IMR-90 (cell line): ENCODE measurements at regions not wholly inside any gene's neighbourhood (a gene's known extent, or its start where the extent isn't known, plus 50 kb on each side); places are given as distances from the start of the nearest gene placed in this dataset.

Experiments used
- ATAC-seq: fragments of 200-7000 bp; cut with Tn5 transposase; 2 replicates; pipeline ENCODE4 v1.9.1; 2020; ENCODE audit warnings: low read depth, mild to moderate bottlenecking, moderate library complexity
- BruUV-seq: library from RNA; stranded (reverse); fragments of 400-500 nt; replicated peaks from 2 replicates; lab custom pipeline; 2021; lab: Mats Ljungman, UMichigan
- CTCF ChIA-PET: fragments of 300-600 bp; formaldehyde crosslinking; extraction: SDS; loops from one replicate; lab custom pipeline; 2021; ENCODE audit warnings: antibody characterized with exemption; lab: Yijun Ruan, JAX
- POLR2A ChIA-PET: fragments of 300-600 bp; sonication (Branson Sonifier 250); formaldehyde crosslinking; loops from one replicate; lab custom pipeline; 2022; ENCODE audit warnings: antibody characterized with exemption; ENCODE audit not compliant: unreplicated experiment; lab: Charles Lee
- DNase-seq: peaks from one replicate; pipeline ENCODE4 v3.0.0; 2013
- H2AFZ ChIP-seq: replicated peaks from 2 replicates; pipeline ENCODE3; 2013; ENCODE audit warnings: low read length, mild to moderate bottlenecking; ENCODE audit not compliant: poor library complexity
- H2AK5ac ChIP-seq: 2 replicates; pipeline ENCODE4 v1.6.1; 2013; ENCODE audit warnings: low read depth, low read length, inconsistent platforms
- H2AK9ac ChIP-seq: replicated peaks from 2 replicates; pipeline ENCODE3; 2013; ENCODE audit warnings: mild to moderate bottlenecking, low read depth, low read length, moderate library complexity; ENCODE audit not compliant: poor library complexity
- H2BK120ac ChIP-seq: 2 replicates; pipeline ENCODE4 v1.6.1; 2013; ENCODE audit warnings: low read depth, low read length, inconsistent platforms
- H2BK15ac ChIP-seq: 3 replicates; pipeline ENCODE4 v1.6.1; 2013; ENCODE audit warnings: low read depth, low read length, inconsistent platforms
- H2BK20ac ChIP-seq: 2 replicates; pipeline ENCODE4 v1.6.1; 2013; ENCODE audit warnings: low read depth, mild to moderate bottlenecking, inconsistent platforms, low read length, moderate library complexity
- H2BK5ac ChIP-seq: 2 replicates; pipeline ENCODE4 v1.6.1; 2013; ENCODE audit warnings: mild to moderate bottlenecking, low read depth, low read length, inconsistent platforms; ENCODE audit not compliant: poor library complexity, severe bottlenecking
- H3K14ac ChIP-seq: replicated peaks from 2 replicates; pipeline ENCODE4 v1.6.1; 2013; ENCODE audit warnings: low read depth, low read length, inconsistent platforms
- H3K18ac ChIP-seq: 2 replicates; pipeline ENCODE4 v1.6.1; 2013; ENCODE audit warnings: low read depth, low read length, control low read depth
- H3K23ac ChIP-seq: 2 replicates; pipeline ENCODE4 v1.6.1; 2013; ENCODE audit warnings: low read depth, low read length, inconsistent platforms
- H3K27ac ChIP-seq: 2 replicates; pipeline ENCODE4 v1.5.1; 2013; ENCODE audit warnings: mild to moderate bottlenecking, control low read depth, low read length; ENCODE audit not compliant: insufficient read depth
- H3K27me3 ChIP-seq: 2 replicates; pipeline ENCODE4 v1.6.1; 2013; ENCODE audit warnings: low read length; ENCODE audit not compliant: control insufficient read depth, insufficient read depth
- H3K36me3 ChIP-seq: 2 replicates; pipeline ENCODE4 v1.6.1; 2013; ENCODE audit warnings: low read length, mixed read lengths; ENCODE audit not compliant: control insufficient read depth, insufficient read depth
- H3K4ac ChIP-seq: 2 replicates; pipeline ENCODE4 v1.6.1; 2013; ENCODE audit warnings: low read depth, low read length, inconsistent platforms
- H3K4me1 ChIP-seq: 2 replicates; pipeline ENCODE4 v1.6.1; 2013; ENCODE audit warnings: low read length, mixed read lengths; ENCODE audit not compliant: control insufficient read depth, insufficient read depth
- H3K4me2 ChIP-seq: 2 replicates; pipeline ENCODE4 v1.6.1; 2013; ENCODE audit warnings: low read depth, mild to moderate bottlenecking, control low read depth, low read length, moderate library complexity
- H3K4me3 ChIP-seq: 2 replicates; pipeline ENCODE4 v1.5.1; 2013; ENCODE audit warnings: low read depth, mild to moderate bottlenecking, control low read depth, low read length, moderate library complexity; ENCODE audit not compliant: insufficient read depth
- H3K56ac ChIP-seq: 2 replicates; pipeline ENCODE4 v1.6.1; 2013; ENCODE audit warnings: low read length, inconsistent platforms; ENCODE audit not compliant: insufficient read depth; ENCODE audit errors: extremely low read depth
- H3K79me1 ChIP-seq, 2 experiments: 2 replicates each; pipeline ENCODE4 v1.6.1; 2013; ENCODE audit warnings: low read length in 2 of 2, inconsistent platforms in 1 of 2, low read depth in 1 of 2
- H3K9ac ChIP-seq: 2 replicates; pipeline ENCODE4 v1.6.1; 2013; ENCODE audit warnings: low read depth, low read length, control low read depth
- H3K9me1 ChIP-seq: 2 replicates; pipeline ENCODE4 v1.6.1; 2013; ENCODE audit warnings: low read length, inconsistent platforms; ENCODE audit not compliant: insufficient read depth
- H3K9me3 ChIP-seq: 2 replicates; pipeline ENCODE4 v1.6.1; 2013; ENCODE audit warnings: low read length; ENCODE audit not compliant: control insufficient read depth, insufficient read depth
- H4K20me1 ChIP-seq: 2 replicates; pipeline ENCODE4 v1.6.1; 2013; ENCODE audit warnings: low read length, inconsistent platforms; ENCODE audit not compliant: insufficient read depth
- H4K5ac ChIP-seq: 2 replicates; pipeline ENCODE4 v1.6.1; 2013; ENCODE audit warnings: mild to moderate bottlenecking, low read depth, low read length, control low read depth
- H4K8ac ChIP-seq, 2 experiments: 2 replicates each; pipeline ENCODE4 v1.6.1; 2013; ENCODE audit warnings: low read depth in 2 of 2, low read length in 2 of 2, control low read depth in 1 of 2, inconsistent platforms in 1 of 2
- H4K91ac ChIP-seq: 2 replicates; pipeline ENCODE4 v1.6.1; 2013; ENCODE audit warnings: low read depth, low read length, inconsistent platforms; ENCODE audit not compliant: insufficient read depth
- BHLHE40 ChIP-seq: fragments of 150-350 bp; IDR thresholded peaks from 2 replicates; pipeline ENCODE4 v1.6.1; 2016; ENCODE audit warnings: mild to moderate bottlenecking, low read depth, low read length
- CEBPB ChIP-seq: IDR thresholded peaks from 2 replicates; pipeline ENCODE4 v1.6.1; 2012; ENCODE audit warnings: low read depth, low read length, improper control_type of control experiment
- CHD1 ChIP-seq: IDR thresholded peaks from 2 replicates; pipeline ENCODE4 v1.6.1; 2012; ENCODE audit warnings: low read depth, low read length, improper control_type of control experiment
- CTCF ChIP-seq: conservative IDR thresholded peaks from 2 replicates; pipeline ENCODE4 v1.5.1; 2012; ENCODE audit warnings: mild to moderate bottlenecking, low read depth, low read length, improper control_type of control experiment
- MAFK ChIP-seq: IDR thresholded peaks from 2 replicates; pipeline ENCODE4 v1.6.1; 2012; ENCODE audit warnings: low read depth, low read length, improper control_type of control experiment
- MAZ ChIP-seq: IDR thresholded peaks from 2 replicates; pipeline ENCODE4 v1.6.1; 2012; ENCODE audit warnings: low read depth, mild to moderate bottlenecking, low read length, improper control_type of control experiment, moderate library complexity, borderline replicate concordance
- MXI1 ChIP-seq: IDR thresholded peaks from 2 replicates; pipeline ENCODE4 v1.6.1; 2012; ENCODE audit warnings: low read depth, mild to moderate bottlenecking, low read length, moderate library complexity, borderline replicate concordance
- NFE2L2 ChIP-seq: fragments of 150-350 bp; IDR thresholded peaks from 2 replicates; pipeline ENCODE4 v1.6.1; 2016; ENCODE audit warnings: low read depth, mild to moderate bottlenecking, low read length
- POLR2A ChIP-seq: IDR thresholded peaks from 2 replicates; pipeline ENCODE4 v1.6.1; 2012; ENCODE audit warnings: mild to moderate bottlenecking, low read depth, low read length
- RAD21 ChIP-seq: IDR thresholded peaks from 2 replicates; pipeline ENCODE4 v1.6.1; 2012; ENCODE audit warnings: low read length, improper control_type of control experiment
- RCOR1 ChIP-seq: IDR thresholded peaks from 2 replicates; pipeline ENCODE4 v1.6.1; 2012; ENCODE audit warnings: mild to moderate bottlenecking, low read length, improper control_type of control experiment; ENCODE audit not compliant: insufficient replicate concordance
- SMC3 ChIP-seq: fragments of 150-350 bp; IDR thresholded peaks from 2 replicates; pipeline ENCODE4 v1.6.1; 2016; ENCODE audit warnings: low read depth, mild to moderate bottlenecking, antibody characterized with exemption, low read length, moderate library complexity
- USF2 ChIP-seq: fragments of 150-350 bp; IDR thresholded peaks from 2 replicates; pipeline ENCODE4 v1.6.1; 2017; ENCODE audit warnings: mild to moderate bottlenecking, antibody characterized with exemption, low read length, low read depth
- WGBS, 2 experiments: methylation state at CpG; one replicate each; pipeline versions ENCODE4 v1.1.5 to v1.1.7; 2013; ENCODE audit warnings: missing lambda C conversion rate in 2 of 2; ENCODE audit not compliant: insufficient read length in 1 of 2; ENCODE audit errors: extremely low coverage in 2 of 2; 5-methylcytosine and 5-hydroxymethylcytosine counted together
- dilution Hi-C: fragments of 300-500 bp; cut with HindIII; formaldehyde crosslinking; loops from one replicate; pipeline ENCODE4 v1.14.3; 2018; ENCODE audit warnings: low sequenced_read_pairs; ENCODE audit not compliant: unreplicated experiment
- in situ Hi-C: fragments of 300-500 bp; cut with MboI; formaldehyde crosslinking; loops from 3 replicates; pipeline ENCODE4 v1.14.3; 2019; ENCODE audit warnings: low sequenced_read_pairs, inconsistent platforms, mixed read lengths
- intact Hi-C: fragments of 100-400 bp; cut with micrococcal nuclease; formaldehyde crosslinking; loops from 2 replicates; pipeline ENCODE4 v1.10.0; 2022

GRCh38 chr12:61367281-61367785, 892.9 kb upstream of the USP15 start:
- CTCF ChIA-PET = no interaction called here
- H2BK20ac ChIP-seq = no peak overlapping the region
- H4K8ac ChIP-seq = no peak overlapping the region

More at GRCh38 chr12:61367281-61367785, 892.9 kb upstream of the USP15 start:
- Histone ChIP-seq H2AK9ac (no peak overlapping the region), H4K5ac (no peak overlapping the region), H3K79me1 (no peaks in the 10 kb centered on the region), H3K56ac (no peak overlapping the region), H3K4me1 (no peaks in the 10 kb centered on the region), H3K9me1 (no peaks in the 10 kb centered on the region), H2BK15ac (no peak overlapping the region), H3K4me2 (no peak overlapping the region), H2AK5ac (no peak overlapping the region), H3K27me3 (no peaks in the 10 kb centered on the region), H3K4ac (no peak overlapping the region), H3K9me3 (peaks cover 3% of the 10 kb centered on the region), H3K36me3 (no peaks in the 10 kb centered on the region), H4K91ac (no peak overlapping the region), H4K20me1 (no peaks in the 10 kb centered on the region), H3K18ac (no peak overlapping the region), H3K14ac (no peak overlapping the region), H3K4me3 (no peak overlapping the region), H2AFZ (no peak overlapping the region), H2BK120ac (no peak overlapping the region), H2BK5ac (no peak overlapping the region), H3K27ac (no peak overlapping the region), H3K9ac (no peak overlapping the region), H3K23ac (no peak overlapping the region)
- no CpG with 5 or more reads among the region's 1 CpG for WGBS, 2 experiments
- intact Hi-C loops = no loop called here
- in situ Hi-C loops = no loop called here
- dilution Hi-C loops = no loop called here
- POLR2A ChIA-PET = no interaction called here
- no peak for DNase-seq
- TF ChIP-seq MAFK = no peak
- no peak for TF ChIP-seq CEBPB
- TF ChIP-seq POLR2A = no peak
- TF ChIP-seq RCOR1 = no peak
- no peak for TF ChIP-seq MXI1
- no peak for TF ChIP-seq CTCF
- TF ChIP-seq CHD1 = no peak
- TF ChIP-seq NFE2L2 = no peak
- TF ChIP-seq RAD21 = no peak
- TF ChIP-seq SMC3 = no peak
- no peak for TF ChIP-seq BHLHE40
- TF ChIP-seq MAZ = no peak
- no peak for TF ChIP-seq USF2
- no TSS peak for BruUV-seq
- no peak for ATAC-seq
